OCI-LY1 (cell line): ENCODE measurements at regions not wholly inside any gene's neighbourhood (a gene's known extent, or its start where the extent isn't known, plus 50 kb on each side); places are given as distances from the start of the nearest gene placed in this dataset.
A peak's percentile ranks its signal among the peaks of the same experiment; 100 is the strongest.

ENCODE experiments used
- H2AFZ ChIP-seq: fragments of 200-600 bp; sonication (generic), shearing (Covaris generic); 2 replicates; pipeline ENCODE4 v1.6.0; 2014; ENCODE audit warnings: antibody characterized with exemption, mild to moderate bottlenecking, low read length
- H3F3A ChIP-seq: fragments of 200-600 bp; sonication (generic), shearing (Covaris generic); 2 replicates; pipeline ENCODE4 v1.6.0; 2014; ENCODE audit warnings: mild to moderate bottlenecking, antibody characterized with exemption, low read length, moderate library complexity; ENCODE audit not compliant: insufficient read depth
- H3K27ac ChIP-seq: fragments of 200-600 bp; sonication (generic); 2 replicates; pipeline ENCODE4 v1.5.1; 2014; ENCODE audit warnings: low read length, mixed run types, mild to moderate bottlenecking, low read depth; ENCODE audit not compliant: poor library complexity, severe bottlenecking
- H3K27me3 ChIP-seq: fragments of 200-600 bp; sonication (generic); 2 replicates; pipeline ENCODE4 v1.6.0; 2014; ENCODE audit warnings: antibody characterized with exemption, mild to moderate bottlenecking, low read length, moderate library complexity; ENCODE audit not compliant: insufficient read depth
- H3K36me3 ChIP-seq: fragments of 200-600 bp; sonication (generic); 2 replicates; pipeline ENCODE4 v1.6.1; 2014; ENCODE audit warnings: mild to moderate bottlenecking, antibody characterized with exemption, low read length, moderate library complexity, mixed read lengths; ENCODE audit not compliant: insufficient read depth
- H3K4me1 ChIP-seq: fragments of 200-600 bp; sonication (generic); 2 replicates; pipeline ENCODE4 v1.5.1; 2014; ENCODE audit warnings: mild to moderate bottlenecking, low read length, moderate library complexity; ENCODE audit not compliant: insufficient read depth, severe bottlenecking
- H3K4me2 ChIP-seq: fragments of 200-600 bp; sonication (generic), shearing (Covaris generic); 2 replicates; pipeline ENCODE4 v1.6.1; 2014; ENCODE audit warnings: low read length
- H3K4me3 ChIP-seq: fragments of 200-600 bp; sonication (generic); 2 replicates; pipeline ENCODE4 v1.5.1; 2014; ENCODE audit warnings: low read length, low read depth, mild to moderate bottlenecking, mixed read lengths; ENCODE audit not compliant: poor library complexity, severe bottlenecking
- H3K79me2 ChIP-seq: fragments of 200-600 bp; shearing (Covaris generic); 2 replicates; pipeline ENCODE4 v1.6.1; 2016; ENCODE audit warnings: mixed run types, low read length, mixed read lengths; ENCODE audit not compliant: insufficient read depth
- H3K9ac ChIP-seq: fragments of 200-600 bp; sonication (generic), shearing (Covaris generic); 2 replicates; pipeline ENCODE4 v1.6.1; 2014; ENCODE audit warnings: mild to moderate bottlenecking, low read length, mixed read lengths
- H3K9me2 ChIP-seq: fragments of 200-600 bp; sonication (generic), shearing (Covaris generic); 2 replicates; pipeline ENCODE4 v1.6.1; 2014; ENCODE audit warnings: low read depth, mild to moderate bottlenecking, low read length, mixed read lengths
- H3K9me3 ChIP-seq: fragments of 200-600 bp; shearing (Covaris generic); 2 replicates; pipeline ENCODE4 v1.6.1; 2014; ENCODE audit warnings: low read length, mixed read lengths
- H4K20me1 ChIP-seq: fragments of 200-600 bp; sonication (generic), shearing (Covaris generic); 2 replicates; pipeline ENCODE4 v1.6.0; 2016; ENCODE audit warnings: mild to moderate bottlenecking, low read length; ENCODE audit not compliant: insufficient read depth
- CTCF ChIP-seq: fragments of 200-600 bp; sonication (generic), shearing (Covaris generic); IDR thresholded peaks from 2 replicates; pipeline ENCODE4 v1.5.1; 2017; ENCODE audit warnings: mild to moderate bottlenecking, antibody characterized with exemption, low read length, moderate library complexity, mixed read lengths
- EZH2 ChIP-seq: fragments of 200-600 bp; sonication (generic), shearing (Covaris generic); IDR thresholded peaks from 2 replicates; pipeline ENCODE4 v1.8.0; 2017; ENCODE audit warnings: borderline replicate concordance, mixed run types, mild to moderate bottlenecking, antibody characterized with exemption, low read length, moderate library complexity, mixed read lengths

- H3K27me3 ChIP-seq: no peaks in the 10 kb centered on the region
- TF ChIP-seq EZH2 (no peak), CTCF (peak; percentile 9; the same call in 1 of the 2 replicates)
- no peaks in the 10 kb centered on the region for H3K36me3 ChIP-seq
- no peaks in the 10 kb centered on the region for H4K20me1 ChIP-seq
- no peak overlapping the region for H2AFZ ChIP-seq
- no peaks in the 10 kb centered on the region for H3K79me2 ChIP-seq
- H3K9me2 ChIP-seq: no peaks in the 10 kb centered on the region
- no peak overlapping the region for H3K4me2 ChIP-seq
- no peaks in the 10 kb centered on the region for H3K4me1 ChIP-seq
- H3K27ac ChIP-seq: no peak overlapping the region
- no peaks in the 10 kb centered on the region for H3K9me3 ChIP-seq
- no peak overlapping the region for H3K9ac ChIP-seq
- H3K4me3 ChIP-seq: no peak overlapping the region
- no peaks in the 10 kb centered on the region for H3F3A ChIP-seq
Observed at GRCh38 chr16:76157629-76158028, 119.6 kb upstream of the CNTNAP4 start.

- TF ChIP-seq CTCF (no peak), EZH2 (no peak)
Observed at GRCh38 chr16:76162046-76162445, 115.2 kb upstream of the CNTNAP4 start.

GRCh38 chr16:76164970-76165558 lies 112.1 kb upstream of the CNTNAP4 start:
- no peaks in the 10 kb centered on the region for H3K27me3 ChIP-seq
- no peaks in the 10 kb centered on the region for H4K20me1 ChIP-seq
- H3K4me2 ChIP-seq: no peak overlapping the region
- H3K4me3 ChIP-seq: no peak overlapping the region
- no peaks in the 10 kb centered on the region for H3K9me2 ChIP-seq
- H3K9me3 ChIP-seq: no peaks in the 10 kb centered on the region
- no peak overlapping the region for H3K9ac ChIP-seq
- no peaks in the 10 kb centered on the region for H3K79me2 ChIP-seq
- no peaks in the 10 kb centered on the region for H3K4me1 ChIP-seq
- H3F3A ChIP-seq: no peaks in the 10 kb centered on the region
- TF ChIP-seq EZH2 (no peak), CTCF (no peak)
- no peak overlapping the region for H2AFZ ChIP-seq
- no peak overlapping the region for H3K27ac ChIP-seq
- no peaks in the 10 kb centered on the region for H3K36me3 ChIP-seq

More at GRCh38 chr16:76162046-76162445, 115.2 kb upstream of the CNTNAP4 start:
- Histone ChIP-seq H3K4me3 (no peak overlapping the region), H3K9me2 (no peaks in the 10 kb centered on the region), H3K9me3 (no peaks in the 10 kb centered on the region), H3K27ac (no peak overlapping the region), H2AFZ (no peak overlapping the region), H3K9ac (no peak overlapping the region), H3K4me2 (no peak overlapping the region), H3K79me2 (no peaks in the 10 kb centered on the region), H3K36me3 (no peaks in the 10 kb centered on the region), H3K27me3 (no peaks in the 10 kb centered on the region), H3F3A (no peaks in the 10 kb centered on the region), H4K20me1 (no peaks in the 10 kb centered on the region), H3K4me1 (no peaks in the 10 kb centered on the region)
